HEK293 (cell line): ENCODE measurements at regions not wholly inside any gene's neighbourhood (a gene's known extent, or its start where the extent isn't known, plus 50 kb on each side); places are given as distances from the start of the nearest gene placed in this dataset.

Experiments used
- CTCF ChIA-PET: fragments of 350-600 bp; formaldehyde crosslinking; extraction: SDS; loops from one replicate; lab custom pipeline; 2021; ENCODE audit warnings: antibody characterized with exemption; lab: Yijun Ruan, JAX
- POLR2A ChIA-PET: fragments of 300-600 bp; formaldehyde crosslinking; extraction: SDS; loops from one replicate; lab custom pipeline; 2020; ENCODE audit warnings: antibody characterized with exemption, inconsistent platforms; lab: Yijun Ruan, JAX
- H3K27ac ChIP-seq: fragments of 200-500 bp; sonication (Bioruptor generic); 2 replicates; pipeline ENCODE4 v1.5.1; 2014; ENCODE audit warnings: low read depth, low read length, control low read depth, inconsistent platforms; ENCODE audit errors: extremely low read depth
- H3K36me3 ChIP-seq, 2 experiments: fragments of 200-500 bp in 1 of 2; sonication (Bioruptor generic) in 1 of 2; 1 replicate in 1 of 2; 2 replicates in 1 of 2; pipeline ENCODE4 v1.5.1; 2014 to 2017; ENCODE audit warnings: inconsistent platforms in 2 of 2, low read length in 2 of 2; ENCODE audit not compliant: control insufficient read depth in 2 of 2, insufficient read depth in 1 of 2
- H3K4me1 ChIP-seq: fragments of 200-500 bp; sonication (Bioruptor generic); 2 replicates; pipeline ENCODE4 v1.5.1; 2014; ENCODE audit warnings: mild to moderate bottlenecking, low read length, inconsistent platforms; ENCODE audit not compliant: control insufficient read depth, insufficient read depth
- H3K4me3 ChIP-seq: 2 replicates; pipeline ENCODE4 v1.5.1; 2011; ENCODE audit warnings: low read depth, mild to moderate bottlenecking, control low read depth, low read length, moderate library complexity
- H3K9me3 ChIP-seq: fragments of 200-500 bp; sonication (Bioruptor generic); 2 replicates; pipeline ENCODE4 v1.5.1; 2014; ENCODE audit warnings: low read depth, low read length, inconsistent platforms; ENCODE audit not compliant: control insufficient read depth, insufficient read depth
- BCL11B ChIP-seq: fragments of 450-650 bp; formaldehyde crosslinking; IDR thresholded peaks from 2 replicates; pipeline ENCODE4 v1.5.1; 2016; ENCODE audit warnings: low read depth, missing biosample characterization, missing genetic modification characterization
- KLF10 ChIP-seq: fragments of 450-650 bp; IDR thresholded peaks from 2 replicates; pipeline ENCODE4 v1.5.1; 2018; ENCODE audit warnings: missing biosample characterization, mild to moderate bottlenecking, missing genetic modification characterization
- KLF16 ChIP-seq: fragments of 450-650 bp; formaldehyde crosslinking; IDR thresholded peaks from 2 replicates; pipeline ENCODE4 v1.5.1; 2017; ENCODE audit warnings: missing biosample characterization, missing genetic modification characterization
- SCRT1 ChIP-seq: fragments of 450-650 bp; formaldehyde crosslinking; IDR thresholded peaks from 2 replicates; pipeline ENCODE4 v1.5.1; 2016; ENCODE audit warnings: missing biosample characterization, missing genetic modification characterization, borderline replicate concordance
- SCRT2 ChIP-seq: fragments of 450-650 bp; formaldehyde crosslinking; IDR thresholded peaks from 2 replicates; pipeline ENCODE4 v1.5.1; 2016; ENCODE audit warnings: missing biosample characterization, missing genetic modification characterization
- SP3 ChIP-seq: fragments of 450-650 bp; formaldehyde crosslinking; IDR thresholded peaks from 2 replicates; pipeline ENCODE4 v1.5.1; 2016; ENCODE audit warnings: missing biosample characterization, missing genetic modification characterization
- WT1 ChIP-seq: fragments of 450-650 bp; formaldehyde crosslinking; IDR thresholded peaks from 2 replicates; pipeline ENCODE4 v1.5.1; 2016; ENCODE audit warnings: missing biosample characterization, missing genetic modification characterization
- ZBTB11 ChIP-seq: fragments of 450-650 bp; formaldehyde crosslinking; conservative IDR thresholded peaks from 2 replicates; pipeline ENCODE4 v1.5.1; 2016; ENCODE audit warnings: low read depth, missing biosample characterization, missing genetic modification characterization
- ZBTB20 ChIP-seq: fragments of 450-650 bp; formaldehyde crosslinking; IDR thresholded peaks from 2 replicates; pipeline ENCODE4 v1.5.1; 2016; ENCODE audit warnings: missing biosample characterization, missing genetic modification characterization
- ZBTB26 ChIP-seq: fragments of 450-650 bp; formaldehyde crosslinking; optimal IDR thresholded peaks from 2 replicates; pipeline ENCODE3; 2016; ENCODE audit warnings: missing biosample characterization, mild to moderate bottlenecking, missing genetic modification characterization
- ZBTB48 ChIP-seq: fragments of 450-650 bp; formaldehyde crosslinking; IDR thresholded peaks from 2 replicates; pipeline ENCODE4 v1.5.1; 2016; ENCODE audit warnings: missing biosample characterization, missing genetic modification characterization
- ZFP37 ChIP-seq: fragments of 450-650 bp; formaldehyde crosslinking; IDR thresholded peaks from 2 replicates; pipeline ENCODE4 v1.5.1; 2016; ENCODE audit warnings: missing biosample characterization, missing genetic modification characterization
- ZNF138 ChIP-seq: fragments of 450-650 bp; formaldehyde crosslinking; IDR thresholded peaks from 2 replicates; pipeline ENCODE4 v1.5.1; 2016; ENCODE audit warnings: missing biosample characterization, missing genetic modification characterization, borderline replicate concordance
- ZNF16 ChIP-seq: fragments of 450-650 bp; formaldehyde crosslinking; IDR thresholded peaks from 2 replicates; pipeline ENCODE4 v1.5.1; 2016; ENCODE audit warnings: low read depth, missing biosample characterization, missing genetic modification characterization
- ZNF311 ChIP-seq: fragments of 450-650 bp; formaldehyde crosslinking; IDR thresholded peaks from 2 replicates; pipeline ENCODE4 v1.5.1; 2017; ENCODE audit warnings: missing biosample characterization, missing genetic modification characterization, borderline replicate concordance
- ZNF324 ChIP-seq: fragments of 450-650 bp; formaldehyde crosslinking; IDR thresholded peaks from 2 replicates; pipeline ENCODE4 v1.5.1; 2016; ENCODE audit warnings: missing biosample characterization, missing genetic modification characterization
- ZNF362 ChIP-seq: fragments of 450-650 bp; formaldehyde crosslinking; IDR thresholded peaks from 2 replicates; pipeline ENCODE4 v1.5.1; 2016; ENCODE audit warnings: missing biosample characterization, missing genetic modification characterization
- ZNF423 ChIP-seq: fragments of 450-650 bp; formaldehyde crosslinking; IDR thresholded peaks from 2 replicates; pipeline ENCODE4 v1.5.1; 2016; ENCODE audit warnings: missing biosample characterization, missing genetic modification characterization
- ZNF514 ChIP-seq: fragments of 450-650 bp; formaldehyde crosslinking; IDR thresholded peaks from 2 replicates; pipeline ENCODE4 v1.5.1; 2016; ENCODE audit warnings: missing biosample characterization, missing genetic modification characterization
- ZNF530 ChIP-seq: fragments of 450-650 bp; formaldehyde crosslinking; IDR thresholded peaks from 2 replicates; pipeline ENCODE4 v1.5.1; 2016; ENCODE audit warnings: low read depth, missing biosample characterization, missing genetic modification characterization
- ZNF624 ChIP-seq: fragments of 450-650 bp; formaldehyde crosslinking; IDR thresholded peaks from 2 replicates; pipeline ENCODE4 v1.5.1; 2017; ENCODE audit warnings: missing biosample characterization, missing genetic modification characterization
- ZNF626 ChIP-seq: fragments of 450-650 bp; sonication (Bioruptor Pico); formaldehyde crosslinking; IDR thresholded peaks from 2 replicates; pipeline ENCODE4 v1.5.1; 2018; ENCODE audit warnings: missing biosample characterization, missing genetic modification characterization, inconsistent platforms
- ZNF645 ChIP-seq: fragments of 450-650 bp; formaldehyde crosslinking; IDR thresholded peaks from 2 replicates; pipeline ENCODE4; 2016; ENCODE audit warnings: missing biosample characterization, missing genetic modification characterization
- ZNF660 ChIP-seq: fragments of 450-650 bp; IDR thresholded peaks from 2 replicates; pipeline ENCODE4 v1.5.1; 2018; ENCODE audit warnings: missing biosample characterization, mild to moderate bottlenecking, missing genetic modification characterization
- ZNF768 ChIP-seq: fragments of 450-650 bp; formaldehyde crosslinking; IDR thresholded peaks from 2 replicates; pipeline ENCODE4 v1.5.1; 2018; ENCODE audit warnings: missing biosample characterization, mild to moderate bottlenecking, missing genetic modification characterization

GRCh38 chr2:75342504-75343175 is 143.3 kb upstream of the TACR1 start:
- POLR2A ChIA-PET: no interaction called here
- Histone ChIP-seq H3K4me3 (no peak overlapping the region), H3K36me3 (no peaks in the 10 kb centered on the region), H3K27ac (no peak overlapping the region)
- no peak for TF ChIP-seq ZNF311
- peak; percentile 71; the same call in 1 of the 2 replicates for TF ChIP-seq SCRT1 (tag by site-specific recombination)
- no peak for TF ChIP-seq ZNF514 (tag by site-specific recombination)
- TF ChIP-seq ZNF624 (tag by site-specific recombination): no peak
- TF ChIP-seq KLF16 (tag by site-specific recombination): no peak
- no peak for TF ChIP-seq ZBTB48
- peak; percentile 72 for TF ChIP-seq SCRT2 (tag by site-specific recombination)
- no peak for TF ChIP-seq ZNF626
- TF ChIP-seq ZNF645: no peak
- no peak for TF ChIP-seq SP3 (tag by site-specific recombination)
- no peak for TF ChIP-seq ZNF530 (tag by site-specific recombination)
- no peak for TF ChIP-seq ZBTB11 (tag by site-specific recombination)
- TF ChIP-seq ZNF423: no peak
- TF ChIP-seq ZBTB20 (tag by site-specific recombination): no peak
- TF ChIP-seq, all 188 proteins: peak for 2
- Histone ChIP-seq H3K4me1 (0 out of 2 replicates have a peak, but pooled peaks cover 6% of the 10 kb centered on the region), H3K9me3 (no peaks in the 10 kb centered on the region)
- CTCF ChIA-PET: no interaction called here

GRCh38 chr2:75340560-75340959 is 141.2 kb upstream of the TACR1 start:
- H3K4me3 ChIP-seq: no peak overlapping the region
- H3K9me3 ChIP-seq: no peaks in the 10 kb centered on the region
- no peak overlapping the region for H3K27ac ChIP-seq
- H3K4me1 ChIP-seq: 0 out of 2 replicates have a peak, but pooled peaks cover 6% of the 10 kb centered on the region
- H3K36me3 ChIP-seq: no peaks in the 10 kb centered on the region
- CTCF ChIA-PET: interaction anchor here (1.0 kb wide), 1 partner anchor 300 kb away, joined by 3 read pairs; no protein-coding TSS in a partner anchor
- POLR2A ChIA-PET: no interaction called here
- TF ChIP-seq BCL11B (tag by site-specific recombination): no peak
- TF ChIP-seq ZNF324 (tag by site-specific recombination): 0 out of 2 replicates have a peak, but pooled peaks have one; percentile 24
- no peak for TF ChIP-seq ZNF768 (tag by site-specific recombination)
- no peak for TF ChIP-seq ZNF138 (tag by site-specific recombination)
- 0 out of 2 replicates have a peak, but pooled peaks have one; percentile 39 for TF ChIP-seq ZNF660 (tag by site-specific recombination)
- peak; percentile 88 for TF ChIP-seq KLF10 (tag by site-specific recombination)
- TF ChIP-seq ZNF362 (tag by site-specific recombination): no peak
- no peak for TF ChIP-seq ZFP37 (tag by site-specific recombination)
- no peak for TF ChIP-seq ZBTB26 (tag by site-specific recombination)
- 0 out of 2 replicates have a peak, but pooled peaks have one; percentile 18 for TF ChIP-seq WT1 (tag by site-specific recombination)
- no peak for TF ChIP-seq ZNF16 (tag by site-specific recombination)
- no peak for TF ChIP-seq ZBTB11 (tag by site-specific recombination)
